Gastrocnemius medialis (tissue), 4 donors: ENCODE measurements at regions not wholly inside any gene's neighbourhood (a gene's known extent, or its start where the extent isn't known, plus 50 kb on each side); places are given as distances from the start of the nearest gene placed in this dataset.
"Not testable (repeated sequence)": the region's sequence is repeated elsewhere in the genome, so short reads cannot be mapped to it uniquely, and the experiment has no call there.

Experiments
- ATAC-seq, 2 donors: fragments of 150-250 bp; one replicate each; pipeline ENCODE4 v1.9.1; 2016
- DNase-seq, 2 donors: peaks; one replicate each; pipeline ENCODE4 v3.0.0-alpha.2; 2019
- H3K27ac ChIP-seq, 4 donors: fragments of 200-600 bp; sonication (generic); 1 replicate in 1 of 4; 2 replicates in 3 of 4; pipeline ENCODE4 v1.5.1; 2016 to 2018; ENCODE audit warnings: mild to moderate bottlenecking in 2 of 4, moderate library complexity in 1 of 4
- H3K27me3 ChIP-seq, 3 donors: fragments of 200-600 bp; sonication (generic) in 2 of 3; 1 replicate in 1 of 3; 2 replicates in 2 of 3; pipeline versions ENCODE4 v1.5.1 to v1.6.0; 2016 to 2019; ENCODE audit warnings: mild to moderate bottlenecking in 1 of 3, moderate library complexity in 1 of 3
- H3K36me3 ChIP-seq, 2 donors: fragments of 200-600 bp; sonication (generic) in 1 of 2; one replicate each; pipeline ENCODE4 v1.5.1; 2017 to 2018
- H3K4me1 ChIP-seq, 2 donors: fragments of 200-600 bp; sonication (generic) in 1 of 2; one replicate each; pipeline ENCODE4 v1.5.1; 2016 to 2017; ENCODE audit warnings: mild to moderate bottlenecking in 2 of 2
- H3K4me3 ChIP-seq, 4 donors: fragments of 200-600 bp; sonication (generic) in 3 of 4; 1 replicate in 1 of 4; 2 replicates in 3 of 4; pipeline ENCODE4 v1.5.1; 2016 to 2019; ENCODE audit warnings: mild to moderate bottlenecking in 2 of 4
- H3K9me3 ChIP-seq, 3 donors: fragments of 200-600 bp; sonication (generic) in 2 of 3; 1 replicate in 1 of 3; 2 replicates in 2 of 3; pipeline ENCODE4 v1.5.1; 2016 to 2019
- CTCF ChIP-seq, 5 experiments: fragments of 450-650 bp in 3 of 5; fragments of 200-600 bp in 2 of 5; sonication (generic) in 2 of 5; IDR thresholded peaks in 4 of 5; conservative IDR thresholded peaks in 1 of 5; 1 replicate in 4 of 5; 2 replicates in 1 of 5; pipeline ENCODE4 v1.5.1; 2016 to 2019; ENCODE audit warnings: antibody characterized with exemption in 5 of 5, mild to moderate bottlenecking in 3 of 5, moderate library complexity in 3 of 5
- POLR2A ChIP-seq, 2 donors: fragments of 450-650 bp; IDR thresholded peaks; one replicate each; pipeline ENCODE4 v1.6.1; 2017; ENCODE audit warnings: antibody characterized with exemption in 2 of 2, mild to moderate bottlenecking in 2 of 2, moderate library complexity in 2 of 2
- in situ Hi-C, 4 donors: fragments of 200-750 bp; cut with MboI; loops; one replicate each; pipeline versions ENCODE4 v1.15.0 to v1.8.0; 2017; ENCODE audit warnings: low sequenced_read_pairs in 4 of 4
- intact Hi-C: fragments of 100-400 bp; cut with DNase I; formaldehyde crosslinking; loops from one replicate; pipeline ENCODE4 v1.15.1; 2023; ENCODE audit warnings: low total_unique reads

- H3K4me3 ChIP-seq, result no peak overlapping the region
- in situ Hi-C loops, result no loop called here
- intact Hi-C loops, result no loop called here
- no peaks in the 10 kb centered on the region for H3K27me3 ChIP-seq
- no peak overlapping the region for H3K27ac ChIP-seq
- DNase-seq, result no peak
- no peak for ATAC-seq
- no peaks in the 10 kb centered on the region for H3K4me1 ChIP-seq
- no peaks in the 10 kb centered on the region for H3K36me3 ChIP-seq
- TF ChIP-seq POLR2A (IDR thresholded peaks at IDR 0.05) (no peak), CTCF (IDR thresholded peaks at IDR 0.05 in 4 of 5, conservative IDR thresholded peaks at IDR 0.05 in 1 of 5) (no peak)
- no peaks in the 10 kb centered on the region for H3K9me3 ChIP-seq
Observed at GRCh38 chr3:36175113-36175812, 205.0 kb upstream of the STAC start.

- ATAC-seq, result no peak
- intact Hi-C loops (no loop called here), in situ Hi-C loops (no loop called here)
- no peak overlapping the region for H3K27ac ChIP-seq
- H3K27me3 ChIP-seq, result no peaks in the 10 kb centered on the region
- H3K4me3 ChIP-seq, result no peak overlapping the region
- no peak for TF ChIP-seq CTCF (IDR thresholded peaks at IDR 0.05 in 4 of 5, conservative IDR thresholded peaks at IDR 0.05 in 1 of 5)
- no peak for TF ChIP-seq POLR2A (IDR thresholded peaks at IDR 0.05)
- H3K36me3 ChIP-seq, result no peaks in the 10 kb centered on the region
- H3K9me3 ChIP-seq, result no peaks in the 10 kb centered on the region
- no peak for DNase-seq
- no peaks in the 10 kb centered on the region for H3K4me1 ChIP-seq
Observed at GRCh38 chr3:36175916-36176461, 204.3 kb upstream of the STAC start.

GRCh38 chr3:36178018-36178417, 202.3 kb upstream of the STAC start:
- ATAC-seq, result no peak
- in situ Hi-C loops, result no loop called here
- no peak for DNase-seq
- intact Hi-C loops, result no loop called here
- Histone ChIP-seq H3K9me3 (no peaks in the 10 kb centered on the region), H3K4me1 (no peaks in the 10 kb centered on the region), H3K27me3 (no peaks in the 10 kb centered on the region), H3K36me3 (no peaks in the 10 kb centered on the region), H3K4me3 (no peak overlapping the region), H3K27ac (no peak overlapping the region)
- TF ChIP-seq CTCF (IDR thresholded peaks at IDR 0.05 in 4 of 5, conservative IDR thresholded peaks at IDR 0.05 in 1 of 5) (no peak), POLR2A (IDR thresholded peaks at IDR 0.05) (no peak)

- in situ Hi-C loops (no loop called here), intact Hi-C loops (no loop called here)
- ATAC-seq (no peak), DNase-seq (no peak)
- Histone ChIP-seq H3K27ac (no peak overlapping the region), H3K9me3 (no peaks in the 10 kb centered on the region), H3K4me1 (no peaks in the 10 kb centered on the region), H3K36me3 (no peaks in the 10 kb centered on the region), H3K4me3 (no peak overlapping the region), H3K27me3 (no peaks in the 10 kb centered on the region)
- TF ChIP-seq CTCF (IDR thresholded peaks at IDR 0.05 in 4 of 5, conservative IDR thresholded peaks at IDR 0.05 in 1 of 5) (no peak), POLR2A (IDR thresholded peaks at IDR 0.05) (no peak)
Observed at GRCh38 chr3:36182024-36182423, 198.3 kb upstream of the STAC start.

GRCh38 chr3:36187197-36187596, 193.1 kb upstream of the STAC start:
- H3K4me1 ChIP-seq, intact Hi-C loops, H3K4me3 ChIP-seq, DNase-seq, in situ Hi-C loops, H3K36me3 ChIP-seq, H3K27me3 ChIP-seq, H3K9me3 ChIP-seq, ATAC-seq, H3K27ac ChIP-seq: not testable (repeated sequence)
